Activated B cell treated with CpG ODN at 0.5 μM for 24 hours (primary cell): ENCODE measurements at regions not wholly inside any gene's neighbourhood (a gene's known extent, or its start where the extent isn't known, plus 50 kb on each side); places are given as distances from the start of the nearest gene placed in this dataset.

Experiments
- ATAC-seq: fragments of 200-7000 bp; cut with Tn5 transposase; one replicate; pipeline ENCODE4 v1.10.0; 2021; ENCODE audit warnings: low read depth, mild to moderate bottlenecking, moderate library complexity
- CTCF ChIA-PET: fragments of 350-600 bp; sonication (Branson Sonifier 250); formaldehyde crosslinking; loops from one replicate; lab custom pipeline; 2021; ENCODE audit warnings: antibody characterized with exemption; lab: Charles Lee
- POLR2A ChIA-PET: fragments of 350-600 bp; sonication (Branson Sonifier 250); formaldehyde crosslinking; loops from one replicate; lab custom pipeline; 2021; ENCODE audit warnings: antibody characterized with exemption; lab: Charles Lee
- DNase-seq: peaks from one replicate; pipeline ENCODE4 v3.0.0; 2022
- H3K27ac Mint-ChIP-seq: one replicate; pipeline ENCODE4 v1.8.0; 2020; ENCODE audit warnings: mixed read lengths
- H3K27me3 Mint-ChIP-seq: one replicate; pipeline ENCODE4 v1.8.0; 2021; ENCODE audit warnings: mixed read lengths
- H3K36me3 Mint-ChIP-seq: one replicate; pipeline ENCODE4 v1.8.0; 2021; ENCODE audit warnings: low read depth, mixed read lengths
- H3K4me1 Mint-ChIP-seq: one replicate; pipeline ENCODE4 v1.8.0; 2021; ENCODE audit warnings: mixed read lengths
- H3K4me3 Mint-ChIP-seq: one replicate; pipeline ENCODE4 v1.8.0; 2020; ENCODE audit warnings: mild to moderate bottlenecking, mixed read lengths
- H3K9me3 Mint-ChIP-seq: one replicate; pipeline ENCODE4 v1.8.0; 2020; ENCODE audit warnings: mixed read lengths
- CTCF ChIP-seq: fragments of 200-600 bp; IDR thresholded peaks from one replicate; pipeline ENCODE4 v1.8.0; 2022; ENCODE audit warnings: antibody characterized with exemption, mild to moderate bottlenecking
- intact Hi-C: fragments of 100-400 bp; cut with micrococcal nuclease; formaldehyde crosslinking; loops from one replicate; pipeline ENCODE4 v1.15.1; 2024

- POLR2A ChIA-PET = no interaction called here
- ATAC-seq (no peak), DNase-seq (no peak)
Measured at GRCh38 chr4:180105362-180105761, 2137.8 kb upstream of the TENM3 start.

GRCh38 chr4:180106122-180106521, 2137.1 kb upstream of the TENM3 start:
- Mint-ChIP-seq H3K27me3 (no peaks in the 10 kb centered on the region), H3K4me3 (no peak overlapping the region), H3K4me1 (no peaks in the 10 kb centered on the region), H3K27ac (no peak overlapping the region), H3K36me3 (no peaks in the 10 kb centered on the region), H3K9me3 (no peaks in the 10 kb centered on the region)
- ChIA-PET POLR2A (no interaction called here), CTCF (no interaction called here)
- no peak for DNase-seq
- intact Hi-C loops = no loop called here
- no peak for ATAC-seq
- no peak for TF ChIP-seq CTCF

More at GRCh38 chr4:180105362-180105761, 2137.8 kb upstream of the TENM3 start:
- Mint-ChIP-seq H3K4me3 (no peak overlapping the region), H3K36me3 (no peaks in the 10 kb centered on the region), H3K4me1 (no peaks in the 10 kb centered on the region), H3K9me3 (no peaks in the 10 kb centered on the region), H3K27me3 (no peaks in the 10 kb centered on the region), H3K27ac (no peak overlapping the region)
- no peak for TF ChIP-seq CTCF
- CTCF ChIA-PET = no interaction called here
- intact Hi-C loops = no loop called here

GRCh38 chr4:180106997-180107396, 2136.2 kb upstream of the TENM3 start:
- no peaks in the 10 kb centered on the region for H3K27me3 Mint-ChIP-seq
- H3K9me3 Mint-ChIP-seq = no peaks in the 10 kb centered on the region
- H3K4me1 Mint-ChIP-seq = no peaks in the 10 kb centered on the region
- H3K4me3 Mint-ChIP-seq = no peak overlapping the region
- ChIA-PET CTCF (no interaction called here), POLR2A (no interaction called here)
- H3K27ac Mint-ChIP-seq = no peak overlapping the region
- DNase-seq (no peak), ATAC-seq (no peak)
- TF ChIP-seq CTCF = no peak
- intact Hi-C loops = no loop called here
- no peaks in the 10 kb centered on the region for H3K36me3 Mint-ChIP-seq

- intact Hi-C loops = no loop called here
- no peak overlapping the region for H3K27ac Mint-ChIP-seq
- H3K27me3 Mint-ChIP-seq = no peaks in the 10 kb centered on the region
- H3K36me3 Mint-ChIP-seq = no peaks in the 10 kb centered on the region
- no peak for DNase-seq
- H3K4me3 Mint-ChIP-seq = no peak overlapping the region
- no peak for TF ChIP-seq CTCF
- no peak for ATAC-seq
- H3K9me3 Mint-ChIP-seq = no peaks in the 10 kb centered on the region
- H3K4me1 Mint-ChIP-seq = no peaks in the 10 kb centered on the region
- POLR2A ChIA-PET = no interaction called here
- CTCF ChIA-PET = no interaction called here
Measured at GRCh38 chr4:180116840-180117239, 2126.4 kb upstream of the TENM3 start.

- no peak for DNase-seq
- Mint-ChIP-seq H3K27ac (no peak overlapping the region), H3K9me3 (no peaks in the 10 kb centered on the region), H3K36me3 (no peaks in the 10 kb centered on the region), H3K4me3 (no peak overlapping the region), H3K27me3 (no peaks in the 10 kb centered on the region), H3K4me1 (no peaks in the 10 kb centered on the region)
- CTCF ChIA-PET = no interaction called here
- POLR2A ChIA-PET = no interaction called here
- intact Hi-C loops = no loop called here
- ATAC-seq = no peak
- TF ChIP-seq CTCF = no peak
Measured at GRCh38 chr4:180120068-180120467, 2123.1 kb upstream of the TENM3 start.
